ENCODE measurements at regions not wholly inside any gene's neighbourhood (a gene's known extent, or its start where the extent isn't known, plus 50 kb on each side); places are given as distances from the start of the nearest gene placed in this dataset.

- TF ChIP-seq, protein P1, sequence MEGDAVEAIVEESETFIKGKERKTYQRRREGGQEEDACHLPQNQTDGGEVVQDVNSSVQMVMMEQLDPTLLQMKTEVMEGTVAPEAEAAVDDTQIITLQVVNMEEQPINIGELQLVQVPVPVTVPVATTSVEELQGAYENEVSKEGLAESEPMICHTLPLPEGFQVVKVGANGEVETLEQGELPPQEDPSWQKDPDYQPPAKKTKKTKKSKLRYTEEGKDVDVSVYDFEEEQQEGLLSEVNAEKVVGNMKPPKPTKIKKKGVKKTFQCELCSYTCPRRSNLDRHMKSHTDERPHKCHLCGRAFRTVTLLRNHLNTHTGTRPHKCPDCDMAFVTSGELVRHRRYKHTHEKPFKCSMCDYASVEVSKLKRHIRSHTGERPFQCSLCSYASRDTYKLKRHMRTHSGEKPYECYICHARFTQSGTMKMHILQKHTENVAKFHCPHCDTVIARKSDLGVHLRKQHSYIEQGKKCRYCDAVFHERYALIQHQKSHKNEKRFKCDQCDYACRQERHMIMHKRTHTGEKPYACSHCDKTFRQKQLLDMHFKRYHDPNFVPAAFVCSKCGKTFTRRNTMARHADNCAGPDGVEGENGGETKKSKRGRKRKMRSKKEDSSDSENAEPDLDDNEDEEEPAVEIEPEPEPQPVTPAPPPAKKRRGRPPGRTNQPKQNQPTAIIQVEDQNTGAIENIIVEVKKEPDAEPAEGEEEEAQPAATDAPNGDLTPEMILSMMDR (conservative IDR thresholded peaks at IDR 0.05): no peak
- H3K4me3 Mint-ChIP-seq: no peak overlapping the region
- Histone ChIP-seq H3K4me3 (ENCODE audit: low read length) (no peak overlapping the region), H3K27ac (ENCODE audit: low read depth, low read length) (no peak overlapping the region), H3K4me1 (ENCODE audit: control insufficient read depth, insufficient read depth, low read length) (peaks cover 18% of the 10 kb centered on the region), H3K27me3 (ENCODE audit: control insufficient read depth, insufficient read depth, low read length, poor library complexity, severe bottlenecking) (no peaks in the 10 kb centered on the region), H3K9me3 (ENCODE audit: control insufficient read depth, low read length) (peaks cover 3% of the 10 kb centered on the region), H3K9ac (ENCODE audit: extremely low read depth, low read length, poor library complexity, severe bottlenecking) (no peak overlapping the region), H3K36me3 (ENCODE audit: control insufficient read depth, insufficient read depth, low read length) (no peaks in the 10 kb centered on the region)
- no peaks in the 10 kb centered on the region for H3K36me3 Mint-ChIP-seq (ENCODE audit: low read depth)
- H3K27me3 Mint-ChIP-seq (ENCODE audit: insufficient read depth): no peaks in the 10 kb centered on the region
- peaks cover 29% of the 10 kb centered on the region for H3K4me1 Mint-ChIP-seq
- no peaks in the 10 kb centered on the region for H3K9me3 Mint-ChIP-seq
- no peak overlapping the region for H3K27ac Mint-ChIP-seq
- no peak for DNase-seq
These were observed 243.9 kb upstream of the LRIG3 start for GRCh38 chr12:59164226-59164625.

GRCh38 chr12:59158681-59159080, 238.4 kb upstream of the LRIG3 start:
- H3K27me3 Mint-ChIP-seq (ENCODE audit: insufficient read depth): no peaks in the 10 kb centered on the region

GRCh38 chr12:59158066-59158465, 237.8 kb upstream of the LRIG3 start:
- Histone ChIP-seq H3K9ac (ENCODE audit: extremely low read depth, low read length, poor library complexity, severe bottlenecking) (no peak overlapping the region), H3K27ac (ENCODE audit: low read depth, low read length) (no peak overlapping the region), H3K4me3 (ENCODE audit: low read length) (peak overlapping the region; percentile 19), H3K36me3 (ENCODE audit: control insufficient read depth, insufficient read depth, low read length) (no peaks in the 10 kb centered on the region), H3K4me1 (ENCODE audit: control insufficient read depth, insufficient read depth, low read length) (no peaks in the 10 kb centered on the region), H3K27me3 (ENCODE audit: control insufficient read depth, insufficient read depth, low read length, poor library complexity, severe bottlenecking) (no peaks in the 10 kb centered on the region), H3K9me3 (ENCODE audit: control insufficient read depth, low read length) (peaks cover 48% of the 10 kb centered on the region)
- TF ChIP-seq, protein P1 (conservative IDR thresholded peaks at IDR 0.05): no peak
- Mint-ChIP-seq H3K27me3 (ENCODE audit: insufficient read depth) (no peaks in the 10 kb centered on the region), H3K36me3 (ENCODE audit: low read depth) (no peaks in the 10 kb centered on the region), H3K9me3 (peaks cover 13% of the 10 kb centered on the region), H3K4me3 (no peak overlapping the region), H3K4me1 (peaks cover 4% of the 10 kb centered on the region), H3K27ac (no peak overlapping the region)
- 79 to 92% methylated on average over 1 to 3 of the region's 3 CpGs for WGBS, 2 experiments (ENCODE audit: insufficient coverage in 1 of 2, insufficient read length in 1 of 2)
- DNase-seq: peak; percentile 48

More at GRCh38 chr12:59158681-59159080, 238.4 kb upstream of the LRIG3 start:
- WGBS, 2 experiments (ENCODE audit: insufficient coverage in 1 of 2, insufficient read length in 1 of 2): 95 to 100% methylated on average over 2 to 4 of the region's 4 CpGs
- peak overlapping the region; percentile 19 for H3K4me3 ChIP-seq (ENCODE audit: low read length)
- Mint-ChIP-seq H3K4me3 (no peak overlapping the region), H3K36me3 (ENCODE audit: low read depth) (no peaks in the 10 kb centered on the region), H3K27ac (no peak overlapping the region), H3K9me3 (peaks cover 13% of the 10 kb centered on the region), H3K4me1 (peaks cover 4% of the 10 kb centered on the region)
- H3K9me3 ChIP-seq (ENCODE audit: control insufficient read depth, low read length): peaks cover 41% of the 10 kb centered on the region
- no peaks in the 10 kb centered on the region for H3K36me3 ChIP-seq (ENCODE audit: control insufficient read depth, insufficient read depth, low read length)
- no peak for DNase-seq
- no peak overlapping the region for H3K27ac ChIP-seq (ENCODE audit: low read depth, low read length)
- H3K9ac ChIP-seq (ENCODE audit: extremely low read depth, low read length, poor library complexity, severe bottlenecking): no peak overlapping the region
- TF ChIP-seq, protein P1 (conservative IDR thresholded peaks at IDR 0.05): no peak
- no peaks in the 10 kb centered on the region for H3K27me3 ChIP-seq (ENCODE audit: control insufficient read depth, insufficient read depth, low read length, poor library complexity, severe bottlenecking)
- H3K4me1 ChIP-seq (ENCODE audit: control insufficient read depth, insufficient read depth, low read length): no peaks in the 10 kb centered on the region

All from endodermal cell (in vitro differentiated cells).